ENCODE measurements at regions not wholly inside any gene's neighbourhood (a gene's known extent, or its start where the extent isn't known, plus 50 kb on each side); places are given as distances from the start of the nearest gene placed in this dataset.

GRCh38 chr11:19635332-19635731, 77.3 kb upstream of the NAV2 start:
- in situ Hi-C loops (cut with HindIII; ENCODE audit: low pct_ligation_motif_present, low sequenced_read_pairs): no loop called here
- no peaks in the 10 kb centered on the region for H3K36me3 ChIP-seq (replicated peaks)
- no peak for TF ChIP-seq CTCF (IDR thresholded peaks at IDR 0.05; ENCODE audit: low read depth, low read length, missing control alignments)
- H3K27me3 ChIP-seq (replicated peaks): no peaks in the 10 kb centered on the region
- H3K4me3 ChIP-seq (ENCODE audit: low read depth, low read length): no peak overlapping the region
- no peak for DNase-seq
- no peak overlapping the region for H3K27ac ChIP-seq

- H3K36me3 ChIP-seq (replicated peaks): no peaks in the 10 kb centered on the region
- in situ Hi-C loops (cut with HindIII; ENCODE audit: low pct_ligation_motif_present, low sequenced_read_pairs): no loop called here
- TF ChIP-seq CTCF (IDR thresholded peaks at IDR 0.05; ENCODE audit: low read depth, low read length, missing control alignments): no peak
Measured at GRCh38 chr11:19633276-19633675, 79.4 kb upstream of the NAV2 start.

DNA sequence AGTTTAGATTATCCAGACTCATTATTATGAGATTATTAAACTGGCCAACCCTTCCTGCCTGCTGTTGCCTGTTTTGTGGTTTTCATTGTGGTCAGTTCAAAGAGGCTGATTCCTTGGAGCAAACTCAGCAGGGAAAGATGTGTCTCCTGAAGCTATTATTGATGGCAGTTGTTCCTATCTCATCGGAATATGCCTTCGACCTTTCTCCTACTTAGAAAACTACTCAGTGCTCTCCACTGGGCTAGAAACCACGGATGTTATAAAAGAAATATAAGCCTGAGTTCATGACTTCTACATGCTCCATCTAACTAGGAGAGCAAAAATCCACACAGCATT, 80.2 kb upstream of the NAV2 start:
- in situ Hi-C loops (cut with HindIII; ENCODE audit: low pct_ligation_motif_present, low sequenced_read_pairs): no loop called here
- Histone ChIP-seq H3K4me3 (ENCODE audit: low read depth, low read length) (no peak overlapping the region), H3K36me3 (replicated peaks) (no peaks in the 10 kb centered on the region), H3K27ac (no peak overlapping the region), H3K27me3 (replicated peaks) (no peaks in the 10 kb centered on the region)
- DNase-seq: no peak
- TF ChIP-seq CTCF (IDR thresholded peaks at IDR 0.05; ENCODE audit: low read depth, low read length, missing control alignments): no peak

More at GRCh38 chr11:19633276-19633675, 79.4 kb upstream of the NAV2 start:
- Histone ChIP-seq H3K4me3 (ENCODE audit: low read depth, low read length) (no peak overlapping the region), H3K27me3 (replicated peaks) (no peaks in the 10 kb centered on the region), H3K27ac (no peak overlapping the region)
- DNase-seq: no peak

- TF ChIP-seq CTCF (IDR thresholded peaks at IDR 0.05; ENCODE audit: low read depth, low read length, missing control alignments): no peak
- Histone ChIP-seq H3K27ac (no peak overlapping the region), H3K27me3 (replicated peaks) (no peaks in the 10 kb centered on the region), H3K36me3 (replicated peaks) (no peaks in the 10 kb centered on the region), H3K4me3 (ENCODE audit: low read depth, low read length) (no peak overlapping the region)
- no peak for DNase-seq
- in situ Hi-C loops (cut with HindIII; ENCODE audit: low pct_ligation_motif_present, low sequenced_read_pairs): no loop called here
Measured at GRCh38 chr11:19631712-19632498, 80.7 kb upstream of the NAV2 start.

- in situ Hi-C loops (cut with HindIII; ENCODE audit: low pct_ligation_motif_present, low sequenced_read_pairs): no loop called here
- peak; percentile 22 for DNase-seq
- H3K27ac ChIP-seq: no peak overlapping the region
Measured at GRCh38 chr11:19628018-19628417, 84.6 kb upstream of the NAV2 start.

More at GRCh38 chr11:19628018-19628417, 84.6 kb upstream of the NAV2 start:
- H3K27me3 ChIP-seq (replicated peaks): no peaks in the 10 kb centered on the region
- peak; percentile 2 for TF ChIP-seq CTCF (IDR thresholded peaks at IDR 0.05; ENCODE audit: low read depth, low read length, missing control alignments)
- H3K36me3 ChIP-seq (replicated peaks): no peaks in the 10 kb centered on the region
- H3K4me3 ChIP-seq (ENCODE audit: low read depth, low read length): no peak overlapping the region

Data from brain microvascular endothelial cell (primary cell).